ENCODE measurements at regions not wholly inside any gene's neighbourhood (a gene's known extent, or its start where the extent isn't known, plus 50 kb on each side); places are given as distances from the start of the nearest gene placed in this dataset.
A peak's percentile ranks its signal among the peaks of the same experiment; 100 is the strongest.

DNA sequence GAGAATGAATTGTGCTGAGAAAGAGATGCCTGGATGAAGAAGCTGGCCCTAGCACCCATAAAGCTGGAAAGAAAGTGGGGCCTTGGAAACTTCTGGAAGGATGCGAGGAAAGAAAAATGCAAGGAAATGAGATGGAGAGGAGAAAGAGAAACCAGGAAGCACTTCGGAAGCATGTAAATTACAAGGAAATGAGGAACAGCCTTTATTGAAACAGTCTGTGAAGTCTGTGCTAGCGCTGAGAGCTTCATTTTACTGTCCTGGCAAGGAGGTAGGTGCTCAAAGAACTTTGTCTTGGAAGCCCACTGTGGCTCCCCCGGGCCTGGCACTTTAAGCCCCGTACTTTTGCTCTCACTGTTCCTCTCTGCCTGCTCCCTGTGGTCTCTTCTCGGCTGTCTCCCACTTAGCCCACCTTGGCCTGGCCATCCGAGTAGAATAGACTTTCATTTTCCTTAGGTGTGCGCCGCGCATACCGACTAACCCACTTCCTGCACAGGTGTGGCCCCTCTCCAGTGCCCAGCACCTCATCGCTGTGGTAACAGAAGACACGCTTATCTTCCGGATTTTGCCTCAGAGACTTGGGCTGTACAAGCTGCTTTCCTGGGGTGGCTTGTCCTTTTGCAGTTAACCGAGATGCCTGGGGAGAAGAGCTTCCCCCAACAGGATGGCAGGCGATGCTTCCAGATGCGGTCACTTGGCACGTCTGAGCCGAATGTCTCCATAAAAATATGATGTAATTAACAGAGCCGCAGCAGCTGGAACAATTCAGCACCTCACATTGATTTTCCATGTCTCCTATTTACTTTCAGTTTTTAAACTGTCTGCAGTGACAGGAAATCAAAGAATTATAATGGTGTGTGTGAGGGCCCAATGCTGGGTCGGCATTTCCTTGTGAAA, 199.6 kb downstream of the HRH4 start:
- Histone ChIP-seq H3K4me3 (ENCODE audit: low read depth, low read length) (no peak overlapping the region), H3K36me3 (ENCODE audit: control insufficient read depth, insufficient read depth, low read length) (no peaks in the 10 kb centered on the region), H3K27me3 (ENCODE audit: control insufficient read depth, insufficient read depth, low read length) (no peaks in the 10 kb centered on the region)
- FAIRE-seq (no peak), DNase-seq (ENCODE audit: low read depth) (no peak)
- TF ChIP-seq, protein P1, sequence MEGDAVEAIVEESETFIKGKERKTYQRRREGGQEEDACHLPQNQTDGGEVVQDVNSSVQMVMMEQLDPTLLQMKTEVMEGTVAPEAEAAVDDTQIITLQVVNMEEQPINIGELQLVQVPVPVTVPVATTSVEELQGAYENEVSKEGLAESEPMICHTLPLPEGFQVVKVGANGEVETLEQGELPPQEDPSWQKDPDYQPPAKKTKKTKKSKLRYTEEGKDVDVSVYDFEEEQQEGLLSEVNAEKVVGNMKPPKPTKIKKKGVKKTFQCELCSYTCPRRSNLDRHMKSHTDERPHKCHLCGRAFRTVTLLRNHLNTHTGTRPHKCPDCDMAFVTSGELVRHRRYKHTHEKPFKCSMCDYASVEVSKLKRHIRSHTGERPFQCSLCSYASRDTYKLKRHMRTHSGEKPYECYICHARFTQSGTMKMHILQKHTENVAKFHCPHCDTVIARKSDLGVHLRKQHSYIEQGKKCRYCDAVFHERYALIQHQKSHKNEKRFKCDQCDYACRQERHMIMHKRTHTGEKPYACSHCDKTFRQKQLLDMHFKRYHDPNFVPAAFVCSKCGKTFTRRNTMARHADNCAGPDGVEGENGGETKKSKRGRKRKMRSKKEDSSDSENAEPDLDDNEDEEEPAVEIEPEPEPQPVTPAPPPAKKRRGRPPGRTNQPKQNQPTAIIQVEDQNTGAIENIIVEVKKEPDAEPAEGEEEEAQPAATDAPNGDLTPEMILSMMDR (IDR thresholded peaks at IDR 0.05; ENCODE audit: insufficient read depth, low read length, severe bottlenecking) = no peak

DNA sequence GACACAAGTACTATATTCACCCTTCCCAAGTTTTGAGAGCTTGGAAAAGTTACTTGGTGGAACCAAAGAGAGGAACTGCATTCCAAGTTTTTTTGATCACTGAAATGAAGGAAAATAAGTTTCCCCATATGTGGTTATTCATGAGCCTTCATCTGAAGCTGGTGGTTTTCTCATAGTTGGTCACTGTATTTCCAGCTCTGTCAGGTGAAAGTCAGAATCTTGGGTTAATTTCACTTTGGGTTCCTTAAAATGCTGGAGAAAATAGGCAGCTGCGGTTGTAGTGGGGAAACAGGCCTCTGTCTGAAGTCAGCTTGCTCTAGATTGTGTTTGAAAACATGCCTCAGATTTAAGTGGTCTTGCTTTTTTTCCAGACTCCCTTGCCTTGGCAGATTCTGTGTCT, 200.5 kb downstream of the HRH4 start:
- no peak for FAIRE-seq
- TF ChIP-seq, protein P1 (IDR thresholded peaks at IDR 0.05; ENCODE audit: insufficient read depth, low read length, severe bottlenecking) = no peak
- Histone ChIP-seq H3K27me3 (ENCODE audit: control insufficient read depth, insufficient read depth, low read length) (no peaks in the 10 kb centered on the region), H3K36me3 (ENCODE audit: control insufficient read depth, insufficient read depth, low read length) (no peaks in the 10 kb centered on the region), H3K4me3 (ENCODE audit: low read depth, low read length) (no peak overlapping the region)
- DNase-seq (ENCODE audit: low read depth) = no peak

DNA sequence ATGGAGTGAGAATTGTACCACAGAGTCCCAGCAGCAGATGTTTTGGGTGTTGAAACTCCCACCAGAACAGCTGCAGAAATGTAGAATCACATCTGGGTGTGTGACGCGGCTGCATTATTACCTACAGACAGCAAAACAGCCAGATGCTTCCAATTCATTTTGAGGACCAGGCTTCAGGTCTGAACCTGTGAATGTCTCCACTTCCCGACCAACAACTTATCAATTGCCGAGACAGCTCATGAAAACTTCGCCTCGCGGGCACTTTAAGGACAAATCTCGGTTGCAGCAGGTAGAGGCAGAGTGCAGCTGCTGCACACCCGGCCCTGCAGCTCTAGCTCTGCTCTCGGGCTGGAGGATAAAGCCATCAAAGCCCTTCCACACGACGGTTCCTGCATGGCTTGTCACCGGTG, 202.0 kb downstream of the HRH4 start:
- H3K4me3 ChIP-seq (ENCODE audit: low read depth, low read length) = no peak overlapping the region
- no peak for FAIRE-seq
- TF ChIP-seq, protein P1 (IDR thresholded peaks at IDR 0.05; ENCODE audit: insufficient read depth, low read length, severe bottlenecking) = no peak
- no peaks in the 10 kb centered on the region for H3K36me3 ChIP-seq (ENCODE audit: control insufficient read depth, insufficient read depth, low read length)
- no peaks in the 10 kb centered on the region for H3K27me3 ChIP-seq (ENCODE audit: control insufficient read depth, insufficient read depth, low read length)
- DNase-seq (ENCODE audit: low read depth) = no peak

DNA sequence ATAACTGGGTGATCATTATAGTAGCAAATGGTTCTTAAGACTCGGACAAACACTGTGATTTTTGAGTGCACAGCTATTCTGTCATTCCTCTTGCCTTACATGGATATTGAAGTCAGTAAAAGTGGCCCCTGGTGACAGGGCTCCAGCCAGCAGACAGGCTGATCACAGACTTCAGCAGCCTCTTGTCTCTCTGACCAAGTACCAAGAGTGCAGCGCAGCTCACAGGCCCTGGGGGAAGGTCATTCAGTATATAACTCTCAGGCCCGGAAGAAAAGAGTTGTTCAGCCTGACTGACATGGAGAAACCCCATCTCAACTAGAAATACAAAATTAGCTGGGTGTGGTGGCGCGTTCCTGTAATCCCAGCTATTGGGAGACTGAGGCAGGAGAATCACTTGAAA, 202.6 kb downstream of the HRH4 start:
- no peaks in the 10 kb centered on the region for H3K27me3 ChIP-seq (ENCODE audit: control insufficient read depth, insufficient read depth, low read length)
- no peak for DNase-seq (ENCODE audit: low read depth)
- no peak for FAIRE-seq
- TF ChIP-seq, protein P1 (IDR thresholded peaks at IDR 0.05; ENCODE audit: insufficient read depth, low read length, severe bottlenecking) = no peak
- H3K4me3 ChIP-seq (ENCODE audit: low read depth, low read length) = no peak overlapping the region
- no peaks in the 10 kb centered on the region for H3K36me3 ChIP-seq (ENCODE audit: control insufficient read depth, insufficient read depth, low read length)

DNA sequence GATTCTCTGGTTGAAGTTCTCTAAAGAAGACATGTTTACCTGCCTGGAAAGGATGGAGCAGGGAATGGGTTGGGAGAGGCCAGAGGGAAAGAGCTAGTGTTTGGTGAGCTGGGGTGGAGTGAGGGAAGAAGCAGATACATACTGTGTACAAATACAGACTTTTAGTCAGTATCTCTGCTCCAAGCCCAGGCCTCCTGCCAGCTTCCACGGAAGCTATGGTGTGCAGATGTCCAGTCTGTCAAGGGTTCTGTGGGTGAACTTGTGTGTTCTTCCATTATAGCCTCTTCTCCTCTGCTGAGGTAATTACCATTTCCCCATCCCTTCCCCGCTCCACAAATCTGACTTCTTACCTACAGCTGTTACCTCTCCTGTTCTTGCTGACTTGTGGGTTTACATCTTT, 208.6 kb downstream of the HRH4 start:
- Histone ChIP-seq H3K36me3 (ENCODE audit: control insufficient read depth, insufficient read depth, low read length) (no peaks in the 10 kb centered on the region), H3K4me3 (ENCODE audit: low read depth, low read length) (no peak overlapping the region), H3K27me3 (ENCODE audit: control insufficient read depth, insufficient read depth, low read length) (no peaks in the 10 kb centered on the region)
- TF ChIP-seq, protein P1 (IDR thresholded peaks at IDR 0.05; ENCODE audit: insufficient read depth, low read length, severe bottlenecking) = no peak
- FAIRE-seq (peak; percentile 36), DNase-seq (ENCODE audit: low read depth) (no peak)
